Loucy (cell line): ENCODE measurements at regions not wholly inside any gene's neighbourhood (a gene's known extent, or its start where the extent isn't known, plus 50 kb on each side); places are given as distances from the start of the nearest gene placed in this dataset.
A peak's percentile ranks its signal among the peaks of the same experiment; 100 is the strongest.
"Not testable (repeated sequence)": the region's sequence is repeated elsewhere in the genome, so short reads cannot be mapped to it uniquely, and the experiment has no call there.

Source experiments
- H2AFZ ChIP-seq: fragments of 200-600 bp; sonication (generic); 2 replicates; pipeline ENCODE4 v1.6.0; 2016; ENCODE audit warnings: antibody characterized with exemption, mild to moderate bottlenecking, low read length, moderate library complexity
- H3F3A ChIP-seq: fragments of 200-600 bp; 2 replicates; pipeline ENCODE4 v1.6.0; 2016; ENCODE audit warnings: antibody characterized with exemption, low read depth, mild to moderate bottlenecking
- H3K27me3 ChIP-seq: fragments of 200-600 bp; sonication (generic); 2 replicates; pipeline ENCODE4 v1.6.1; 2014; ENCODE audit warnings: low read length, mild to moderate bottlenecking; ENCODE audit not compliant: insufficient read depth, poor library complexity, severe bottlenecking
- H3K36me3 ChIP-seq: fragments of 200-600 bp; sonication (generic); 2 replicates; pipeline ENCODE4 v1.6.1; 2016; ENCODE audit warnings: low read length; ENCODE audit not compliant: insufficient read depth
- H3K4me1 ChIP-seq: fragments of 200-600 bp; sonication (generic); 2 replicates; pipeline ENCODE4 v1.5.1; 2014; ENCODE audit warnings: low read length, mild to moderate bottlenecking; ENCODE audit not compliant: insufficient read depth, poor library complexity, severe bottlenecking
- H3K4me2 ChIP-seq: fragments of 200-600 bp; sonication (generic); 2 replicates; pipeline ENCODE4 v1.6.0; 2014; ENCODE audit warnings: antibody characterized with exemption, low read length, low read depth, mild to moderate bottlenecking; ENCODE audit not compliant: poor library complexity, severe bottlenecking
- H3K4me3 ChIP-seq: fragments of 200-600 bp; sonication (generic); 2 replicates; pipeline ENCODE4 v1.5.1; 2014; ENCODE audit warnings: low read length, mild to moderate bottlenecking, mixed read lengths; ENCODE audit not compliant: poor library complexity, severe bottlenecking
- H3K79me2 ChIP-seq: fragments of 200-600 bp; sonication (generic); 2 replicates; pipeline ENCODE4 v1.6.1; 2014; ENCODE audit warnings: low read length; ENCODE audit not compliant: insufficient read depth
- H3K9ac ChIP-seq: fragments of 200-600 bp; sonication (generic); 2 replicates; pipeline ENCODE4 v1.6.0; 2014; ENCODE audit warnings: mild to moderate bottlenecking, low read depth, low read length, moderate library complexity; ENCODE audit not compliant: poor library complexity, severe bottlenecking
- H3K9me2 ChIP-seq: fragments of 200-600 bp; sonication (generic); replicated peaks from 2 replicates; pipeline ENCODE4 v1.6.1; 2016; ENCODE audit warnings: low read depth, low read length, mixed read lengths
- H3K9me3 ChIP-seq: fragments of 200-600 bp; sonication (generic); 2 replicates; pipeline ENCODE4 v1.6.1; 2014; ENCODE audit warnings: mild to moderate bottlenecking, antibody characterized with exemption, low read length, low read depth; ENCODE audit not compliant: insufficient read depth
- H4K20me1 ChIP-seq: fragments of 200-600 bp; sonication (generic); 2 replicates; pipeline ENCODE4 v1.6.0; 2014; ENCODE audit warnings: antibody characterized with exemption, low read length, mild to moderate bottlenecking; ENCODE audit not compliant: insufficient read depth, poor library complexity, severe bottlenecking
- EZH2phosphoT487 ChIP-seq: fragments of 200-600 bp; IDR thresholded peaks from 2 replicates; pipeline ENCODE4 v1.6.1; 2018; ENCODE audit warnings: antibody characterized with exemption, mild to moderate bottlenecking, moderate library complexity, borderline replicate concordance
- TF ChIP-seq, protein P1 (sequence below): fragments of 200-600 bp; sonication (generic); conservative IDR thresholded peaks from 2 replicates; pipeline ENCODE4 v1.5.1; 2014; ENCODE audit warnings: mild to moderate bottlenecking, antibody characterized with exemption, low read length

DNA sequence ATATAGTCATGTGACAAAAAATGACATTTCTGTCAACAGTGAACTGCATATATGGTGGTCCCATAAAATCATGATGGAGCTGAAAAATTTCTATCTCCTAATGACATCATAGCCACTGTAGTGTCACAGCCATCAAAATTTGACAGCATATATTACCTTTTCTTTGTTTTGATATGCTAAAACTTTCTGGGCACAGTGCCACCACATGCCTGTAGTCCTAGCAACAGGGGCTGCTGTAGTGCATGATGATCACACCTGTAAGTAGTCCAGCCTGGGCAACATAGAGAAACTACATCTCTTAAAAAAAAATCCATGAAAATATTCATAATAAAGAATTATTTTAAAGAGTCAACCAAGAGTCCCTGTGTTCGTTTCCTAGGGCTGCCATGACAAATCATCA is 155.5 kb upstream of the SERTAD2 start:
- no peak overlapping the region for H2AFZ ChIP-seq
- no peaks in the 10 kb centered on the region for H3F3A ChIP-seq
- no peak overlapping the region for H3K4me3 ChIP-seq
- no peaks in the 10 kb centered on the region for H3K9me3 ChIP-seq
- no peak overlapping the region for H3K4me2 ChIP-seq
- TF ChIP-seq, protein P1, sequence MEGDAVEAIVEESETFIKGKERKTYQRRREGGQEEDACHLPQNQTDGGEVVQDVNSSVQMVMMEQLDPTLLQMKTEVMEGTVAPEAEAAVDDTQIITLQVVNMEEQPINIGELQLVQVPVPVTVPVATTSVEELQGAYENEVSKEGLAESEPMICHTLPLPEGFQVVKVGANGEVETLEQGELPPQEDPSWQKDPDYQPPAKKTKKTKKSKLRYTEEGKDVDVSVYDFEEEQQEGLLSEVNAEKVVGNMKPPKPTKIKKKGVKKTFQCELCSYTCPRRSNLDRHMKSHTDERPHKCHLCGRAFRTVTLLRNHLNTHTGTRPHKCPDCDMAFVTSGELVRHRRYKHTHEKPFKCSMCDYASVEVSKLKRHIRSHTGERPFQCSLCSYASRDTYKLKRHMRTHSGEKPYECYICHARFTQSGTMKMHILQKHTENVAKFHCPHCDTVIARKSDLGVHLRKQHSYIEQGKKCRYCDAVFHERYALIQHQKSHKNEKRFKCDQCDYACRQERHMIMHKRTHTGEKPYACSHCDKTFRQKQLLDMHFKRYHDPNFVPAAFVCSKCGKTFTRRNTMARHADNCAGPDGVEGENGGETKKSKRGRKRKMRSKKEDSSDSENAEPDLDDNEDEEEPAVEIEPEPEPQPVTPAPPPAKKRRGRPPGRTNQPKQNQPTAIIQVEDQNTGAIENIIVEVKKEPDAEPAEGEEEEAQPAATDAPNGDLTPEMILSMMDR: no peak
- no peak for TF ChIP-seq EZH2phosphoT487
- H3K79me2 ChIP-seq: no peaks in the 10 kb centered on the region
- no peaks in the 10 kb centered on the region for H3K9me2 ChIP-seq
- no peaks in the 10 kb centered on the region for H3K36me3 ChIP-seq
- H3K27me3 ChIP-seq: no peaks in the 10 kb centered on the region
- no peaks in the 10 kb centered on the region for H4K20me1 ChIP-seq
- H3K9ac ChIP-seq: no peak overlapping the region
- H3K4me1 ChIP-seq: no peaks in the 10 kb centered on the region

DNA sequence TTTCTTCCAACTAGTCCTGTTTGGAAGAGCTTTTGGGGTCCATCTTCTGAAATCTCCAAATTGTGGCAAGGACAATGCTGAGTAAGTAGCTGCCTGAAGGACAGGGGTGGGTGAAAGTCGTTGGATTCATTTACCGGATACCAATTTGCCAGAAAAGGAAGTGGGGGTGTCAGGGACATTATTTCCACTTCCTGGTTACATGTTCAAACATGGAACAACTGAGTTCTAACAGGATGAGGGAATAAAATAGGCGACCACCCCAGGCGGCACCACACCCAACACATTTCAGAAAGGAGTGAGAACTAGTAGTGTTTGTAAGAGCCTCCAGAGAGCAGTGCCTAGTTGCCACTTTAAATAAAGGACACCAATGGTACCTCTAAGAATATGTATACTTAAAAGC is 158.6 kb upstream of the SERTAD2 start:
- Histone ChIP-seq H2AFZ (0 out of 2 replicates have a peak overlapping the region, but pooled peaks have one; percentile 8), H3K4me2 (no peak overlapping the region), H4K20me1 (no peaks in the 10 kb centered on the region)

DNA sequence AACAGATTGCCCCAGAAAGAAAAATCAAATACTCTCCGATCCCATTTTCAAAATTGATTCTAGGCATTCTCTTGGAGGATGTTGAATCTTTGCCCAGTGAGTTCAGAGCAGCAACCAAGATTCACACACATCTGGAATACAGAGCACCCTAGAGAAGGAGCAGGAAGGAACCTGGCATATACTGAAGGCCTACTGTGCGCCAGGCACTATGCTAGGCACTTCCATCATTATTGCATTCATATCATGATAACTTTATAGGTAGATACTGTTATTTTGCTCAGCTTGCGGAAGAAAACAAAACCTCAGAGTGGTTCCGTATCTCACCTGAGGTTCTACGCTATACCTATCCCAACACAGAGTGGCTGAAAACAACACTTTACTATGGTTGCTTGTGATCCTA is 160.3 kb upstream of the SERTAD2 start:
- Histone ChIP-seq H2AFZ (no peak overlapping the region), H4K20me1 (no peaks in the 10 kb centered on the region), H3K9ac (no peak overlapping the region), H3F3A (no peaks in the 10 kb centered on the region), H3K4me1 (peaks cover 7% of the 10 kb centered on the region), H3K9me2 (no peaks in the 10 kb centered on the region), H3K4me2 (no peak overlapping the region), H3K79me2 (no peaks in the 10 kb centered on the region), H3K36me3 (no peaks in the 10 kb centered on the region), H3K27me3 (no peaks in the 10 kb centered on the region), H3K9me3 (no peaks in the 10 kb centered on the region), H3K4me3 (no peak overlapping the region)
- TF ChIP-seq, protein P1: no peak
- no peak for TF ChIP-seq EZH2phosphoT487

More for the DNA sequence above, 158.6 kb upstream of the SERTAD2 start:
- Histone ChIP-seq H3K9me2 (no peaks in the 10 kb centered on the region), H3K9me3 (no peaks in the 10 kb centered on the region), H3K36me3 (no peaks in the 10 kb centered on the region), H3K4me3 (no peak overlapping the region), H3K27me3 (no peaks in the 10 kb centered on the region), H3K79me2 (no peaks in the 10 kb centered on the region), H3F3A (no peaks in the 10 kb centered on the region), H3K9ac (no peak overlapping the region), H3K4me1 (no peaks in the 10 kb centered on the region)
- TF ChIP-seq, protein P1: no peak
- no peak for TF ChIP-seq EZH2phosphoT487

DNA sequence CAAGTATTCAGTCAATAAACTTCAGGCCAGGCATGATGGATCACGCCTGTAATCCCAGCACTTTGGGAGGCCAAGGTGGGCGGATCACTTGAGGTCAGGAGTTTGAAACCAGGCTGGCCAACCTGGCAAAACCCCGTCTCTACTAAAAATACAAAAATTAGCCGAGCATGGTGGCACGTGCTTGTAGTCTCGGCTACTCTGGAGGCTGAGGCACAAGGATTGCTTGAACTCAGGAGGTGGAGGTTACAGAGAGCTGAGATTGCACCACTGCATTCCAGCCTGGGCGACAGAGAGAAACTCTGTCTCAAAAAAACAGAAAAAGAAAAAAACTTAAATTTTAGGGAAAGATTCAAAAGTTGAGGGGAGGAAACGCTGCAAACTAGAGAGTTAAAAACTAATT is 162.8 kb upstream of the SERTAD2 start:
- H3K4me1 ChIP-seq: peaks cover 26% of the 10 kb centered on the region
- not testable (repeated sequence) for H3K79me2 ChIP-seq, H3K36me3 ChIP-seq, H3K4me3 ChIP-seq, H3K27me3 ChIP-seq, H3F3A ChIP-seq, H4K20me1 ChIP-seq, H2AFZ ChIP-seq, H3K4me2 ChIP-seq, H3K9me2 ChIP-seq, H3K9ac ChIP-seq, H3K9me3 ChIP-seq
